ENCODE measurements at regions not wholly inside any gene's neighbourhood (a gene's known extent, or its start where the extent isn't known, plus 50 kb on each side); places are given as distances from the start of the nearest gene placed in this dataset.

DNA sequence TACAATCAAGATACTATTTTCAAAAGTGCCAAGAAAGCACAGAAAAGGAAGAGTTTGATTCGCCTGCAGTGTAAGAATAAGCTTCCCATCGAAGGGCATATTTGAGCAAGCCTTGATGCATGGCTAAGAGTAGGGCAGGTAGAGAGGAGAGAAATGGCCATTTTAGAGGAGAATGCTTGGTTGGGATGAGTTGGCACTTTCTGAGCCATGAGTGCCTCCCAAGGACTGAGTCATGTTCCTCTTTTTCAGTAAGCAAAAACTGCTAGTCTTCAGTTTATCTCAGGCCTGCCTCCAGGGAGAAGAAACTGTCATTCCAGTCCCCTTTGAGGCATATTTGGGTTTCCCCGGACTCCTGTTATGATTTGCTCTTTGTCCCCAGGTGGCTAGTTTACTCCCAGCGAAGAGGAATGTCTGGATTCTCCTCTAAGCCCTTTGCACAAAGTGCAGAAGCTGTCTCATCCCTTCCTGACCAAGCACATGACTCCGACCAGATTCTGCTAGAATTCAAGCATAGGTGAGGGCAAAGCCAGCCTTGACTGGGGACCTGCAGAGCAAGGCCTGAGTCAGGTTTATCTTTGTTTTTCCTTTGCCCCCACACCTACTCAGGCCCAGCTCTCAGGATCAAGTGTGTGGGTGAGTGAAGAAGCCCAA, 115.2 kb downstream of the TTC32 start:
- DNase-seq, result no peak
- Histone ChIP-seq H3K9me3 (no peaks in the 10 kb centered on the region), H3K36me3 (no peaks in the 10 kb centered on the region), H3K27me3 (no peaks in the 10 kb centered on the region), H3K4me1 (peaks cover 0 to 8% of the 10 kb centered on the region in 2 donors), H3K4me3 (no peak overlapping the region), H3K27ac (no peak overlapping the region)
- TF ChIP-seq, protein P1, sequence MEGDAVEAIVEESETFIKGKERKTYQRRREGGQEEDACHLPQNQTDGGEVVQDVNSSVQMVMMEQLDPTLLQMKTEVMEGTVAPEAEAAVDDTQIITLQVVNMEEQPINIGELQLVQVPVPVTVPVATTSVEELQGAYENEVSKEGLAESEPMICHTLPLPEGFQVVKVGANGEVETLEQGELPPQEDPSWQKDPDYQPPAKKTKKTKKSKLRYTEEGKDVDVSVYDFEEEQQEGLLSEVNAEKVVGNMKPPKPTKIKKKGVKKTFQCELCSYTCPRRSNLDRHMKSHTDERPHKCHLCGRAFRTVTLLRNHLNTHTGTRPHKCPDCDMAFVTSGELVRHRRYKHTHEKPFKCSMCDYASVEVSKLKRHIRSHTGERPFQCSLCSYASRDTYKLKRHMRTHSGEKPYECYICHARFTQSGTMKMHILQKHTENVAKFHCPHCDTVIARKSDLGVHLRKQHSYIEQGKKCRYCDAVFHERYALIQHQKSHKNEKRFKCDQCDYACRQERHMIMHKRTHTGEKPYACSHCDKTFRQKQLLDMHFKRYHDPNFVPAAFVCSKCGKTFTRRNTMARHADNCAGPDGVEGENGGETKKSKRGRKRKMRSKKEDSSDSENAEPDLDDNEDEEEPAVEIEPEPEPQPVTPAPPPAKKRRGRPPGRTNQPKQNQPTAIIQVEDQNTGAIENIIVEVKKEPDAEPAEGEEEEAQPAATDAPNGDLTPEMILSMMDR (IDR thresholded peaks at IDR 0.05), result no peak
- intact Hi-C loops (cut with DNase I), result no loop called here
- ATAC-seq, result peak; percentile 81

DNA sequence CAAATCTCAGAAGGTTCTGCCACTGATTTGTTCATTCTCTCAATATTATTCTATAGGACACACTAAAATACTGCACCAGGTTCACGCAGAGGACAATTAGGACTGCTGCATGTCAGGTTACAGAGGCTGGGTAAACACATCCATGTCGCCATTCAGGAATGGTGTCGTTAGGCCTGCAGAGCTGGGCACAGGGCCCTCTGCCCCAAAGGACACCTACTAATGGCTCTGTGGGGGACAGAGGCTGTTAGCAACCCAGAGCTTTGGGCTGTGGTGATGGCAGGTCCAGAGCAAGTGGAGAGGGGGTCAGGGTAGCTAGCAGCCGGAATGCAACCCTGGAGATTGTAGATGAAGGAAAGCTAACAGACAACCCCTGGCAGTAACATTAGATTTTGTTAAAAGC, 115.9 kb downstream of the TTC32 start:
- Histone ChIP-seq H3K9me3 (no peaks in the 10 kb centered on the region), H3K27ac (no peak overlapping the region), H3K27me3 (no peaks in the 10 kb centered on the region), H3K36me3 (no peaks in the 10 kb centered on the region), H3K4me3 (no peak overlapping the region), H3K4me1 (peaks cover 0 to 8% of the 10 kb centered on the region in 2 donors)
- intact Hi-C loops (cut with DNase I), result no loop called here
- TF ChIP-seq, protein P1 (IDR thresholded peaks at IDR 0.05), result no peak
- DNase-seq, result no peak
- no peak for ATAC-seq

DNA sequence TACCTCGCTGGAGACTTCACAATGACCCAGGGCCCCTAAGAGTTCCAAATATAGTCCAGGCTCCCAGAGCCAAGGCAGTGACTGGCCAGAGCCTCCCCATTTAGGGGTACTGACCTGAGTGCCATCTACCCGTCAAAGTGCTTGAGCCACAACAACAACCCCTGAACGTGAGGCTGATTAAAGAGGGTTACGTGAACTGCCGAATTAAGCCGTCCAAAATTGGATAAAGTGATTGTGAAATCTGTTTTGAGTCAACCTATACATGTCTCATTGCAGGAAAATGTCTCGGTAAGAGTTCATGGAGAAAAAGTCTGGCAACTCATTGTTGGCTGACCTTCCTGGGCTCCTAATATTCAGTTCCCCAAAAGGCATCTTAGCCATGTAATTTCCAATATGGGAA, 116.3 kb downstream of the TTC32 start:
- ATAC-seq (no peak), DNase-seq (no peak)
- H3K27me3 ChIP-seq, result no peaks in the 10 kb centered on the region
- intact Hi-C loops (cut with DNase I), result no loop called here
- TF ChIP-seq, protein P1 (IDR thresholded peaks at IDR 0.05), result no peak
- no peaks in the 10 kb centered on the region for H3K9me3 ChIP-seq
- H3K4me3 ChIP-seq, result no peak overlapping the region
- peaks cover 0 to 8% of the 10 kb centered on the region in 2 donors for H3K4me1 ChIP-seq
- H3K27ac ChIP-seq, result no peak overlapping the region
- no peaks in the 10 kb centered on the region for H3K36me3 ChIP-seq

DNA sequence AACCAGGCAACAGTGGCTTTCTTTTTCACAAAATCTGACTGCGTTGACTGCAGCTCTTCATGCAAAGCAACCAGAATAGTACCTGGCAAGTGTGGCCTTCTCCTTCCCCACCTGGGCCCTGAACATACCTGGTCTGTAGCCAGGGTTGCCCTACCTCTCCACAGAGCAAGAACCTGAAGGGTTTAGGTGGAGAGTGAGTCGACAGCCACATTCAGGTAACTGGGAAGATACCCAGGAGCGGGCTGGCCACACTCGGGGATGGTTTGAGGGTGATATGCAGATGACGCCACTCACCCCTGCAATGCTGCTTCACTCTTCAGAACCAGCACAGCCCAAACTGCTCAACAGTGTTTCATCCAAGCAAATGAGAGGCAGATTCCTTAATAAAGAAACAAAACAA, 117.3 kb downstream of the TTC32 start:
- Histone ChIP-seq H3K9me3 (no peaks in the 10 kb centered on the region), H3K4me1 (peaks cover 0 to 8% of the 10 kb centered on the region in 2 donors), H3K27me3 (no peaks in the 10 kb centered on the region), H3K4me3 (no peak overlapping the region), H3K27ac (no peak overlapping the region), H3K36me3 (no peaks in the 10 kb centered on the region)
- ATAC-seq (no peak), DNase-seq (no peak)
- TF ChIP-seq, protein P1 (IDR thresholded peaks at IDR 0.05), result no peak
- intact Hi-C loops (cut with DNase I), result no loop called here

DNA sequence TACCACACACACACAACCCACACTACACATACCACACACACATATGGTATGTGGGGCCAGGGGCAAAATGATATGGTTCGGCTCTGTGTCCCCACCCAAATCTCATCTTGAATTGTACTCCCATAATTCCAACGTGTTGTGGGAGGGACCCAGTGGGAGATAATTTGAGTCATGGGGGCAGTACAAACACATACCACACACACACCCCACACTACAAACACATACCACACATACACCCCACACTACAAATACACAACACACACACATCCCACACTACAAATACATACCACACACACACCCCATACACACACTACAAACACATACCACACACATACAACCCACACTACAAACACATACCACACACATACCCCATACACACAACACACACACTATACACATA, 117.8 kb downstream of the TTC32 start:
- no peaks in the 10 kb centered on the region for H3K36me3 ChIP-seq
- H3K27ac ChIP-seq, result no peak overlapping the region
- no peak overlapping the region for H3K4me3 ChIP-seq
- peaks cover 0 to 8% of the 10 kb centered on the region in 2 donors for H3K4me1 ChIP-seq
- no peaks in the 10 kb centered on the region for H3K27me3 ChIP-seq
- ATAC-seq, result no peak
- no peak for DNase-seq
- intact Hi-C loops (cut with DNase I), result no loop called here
- no peaks in the 10 kb centered on the region for H3K9me3 ChIP-seq
- TF ChIP-seq, protein P1 (IDR thresholded peaks at IDR 0.05), result no peak

All from left lung (tissue), 4 donors.